HG03442 (cell line): ENCODE measurements at regions not wholly inside any gene's neighbourhood (a gene's known extent, or its start where the extent isn't known, plus 50 kb on each side); places are given as distances from the start of the nearest gene placed in this dataset.
"Not testable (repeated sequence)": the region's sequence is repeated elsewhere in the genome, so short reads cannot be mapped to it uniquely, and the experiment has no call there.

Experiments used
- ATAC-seq: cut with Tn5 transposase; IDR thresholded peaks from one replicate; pipeline ENCODE4 v1.9.1; 2021; ENCODE audit warnings: mild to moderate bottlenecking, moderate library complexity; ENCODE audit not compliant: unreplicated experiment

GRCh38 chr2:235105821-235106359 lies 154.1 kb downstream of the SH3BP4 start:
- ATAC-seq, result no peak

- no peak for ATAC-seq
Observed at GRCh38 chr2:235106874-235107639, 155.2 kb downstream of the SH3BP4 start.

GRCh38 chr2:235107640-235107951 lies 155.8 kb downstream of the SH3BP4 start:
- no peak for ATAC-seq

- ATAC-seq, result not testable (repeated sequence)
Observed at GRCh38 chr2:235109561-235109960, 157.7 kb downstream of the SH3BP4 start.

GRCh38 chr2:235112365-235112764 lies 160.5 kb downstream of the SH3BP4 start:
- ATAC-seq, result no peak

- no peak for ATAC-seq
Observed at GRCh38 chr2:235113854-235114253, 162.0 kb downstream of the SH3BP4 start.

- ATAC-seq, result no peak
Observed at GRCh38 chr2:235114286-235114685, 162.5 kb downstream of the SH3BP4 start.

GRCh38 chr2:235115521-235115920 lies 163.7 kb downstream of the SH3BP4 start:
- ATAC-seq, result no peak

- ATAC-seq, result no peak
Observed at GRCh38 chr2:235116885-235117492, 165.2 kb downstream of the SH3BP4 start.

GRCh38 chr2:235126768-235127167 lies 175.0 kb downstream of the SH3BP4 start:
- no peak for ATAC-seq

- ATAC-seq, result no peak
Observed at GRCh38 chr2:235127931-235128330, 176.1 kb downstream of the SH3BP4 start.

GRCh38 chr2:235129850-235130249 lies 178.0 kb downstream of the SH3BP4 start:
- ATAC-seq, result no peak

GRCh38 chr2:235131334-235132305 lies 179.8 kb downstream of the SH3BP4 start:
- ATAC-seq, result no peak

- no peak for ATAC-seq
Observed at GRCh38 chr2:235132651-235133050, 180.8 kb downstream of the SH3BP4 start.

GRCh38 chr2:235133837-235134236 lies 182.0 kb downstream of the SH3BP4 start:
- ATAC-seq, result no peak

- ATAC-seq, result no peak
Observed at GRCh38 chr2:235134420-235134819, 182.6 kb downstream of the SH3BP4 start.

GRCh38 chr2:235135195-235135965 lies 183.6 kb downstream of the SH3BP4 start:
- ATAC-seq, result no peak

GRCh38 chr2:235135990-235136561 lies 184.3 kb downstream of the SH3BP4 start:
- ATAC-seq, result no peak

- ATAC-seq, result no peak
Observed at GRCh38 chr2:235138339-235138738, 186.5 kb downstream of the SH3BP4 start.
